ENCODE measurements at regions not wholly inside any gene's neighbourhood (a gene's known extent, or its start where the extent isn't known, plus 50 kb on each side); places are given as distances from the start of the nearest gene placed in this dataset.

DNA sequence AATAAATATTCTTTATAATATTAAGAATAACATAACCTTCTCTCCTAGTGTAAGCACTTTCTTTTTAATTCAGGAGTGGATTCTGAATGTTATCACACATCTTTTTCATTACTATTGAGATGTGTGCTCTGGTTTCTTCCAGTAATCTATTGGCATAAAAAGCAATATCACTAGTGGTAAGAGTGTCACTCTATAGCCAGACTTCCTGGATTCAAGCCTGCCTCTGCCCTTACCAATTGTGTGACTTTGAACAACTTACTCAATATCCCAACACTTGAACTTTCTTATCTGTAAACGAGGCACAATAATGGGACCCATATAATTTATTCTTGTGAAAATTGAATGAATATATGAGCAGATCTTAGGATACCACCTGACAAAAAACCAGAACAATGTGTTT lies 71.0 kb downstream of the SEM1 start:
- no peak overlapping the region for H3K4me3 Mint-ChIP-seq
- no peaks in the 10 kb centered on the region for H3K27me3 Mint-ChIP-seq
- no peaks in the 10 kb centered on the region for H3K36me3 Mint-ChIP-seq
- no peak overlapping the region for H3K27ac Mint-ChIP-seq
- no peak for DNase-seq (ENCODE audit: extremely low spot score, unreplicated experiment)
- TF ChIP-seq, protein P1, sequence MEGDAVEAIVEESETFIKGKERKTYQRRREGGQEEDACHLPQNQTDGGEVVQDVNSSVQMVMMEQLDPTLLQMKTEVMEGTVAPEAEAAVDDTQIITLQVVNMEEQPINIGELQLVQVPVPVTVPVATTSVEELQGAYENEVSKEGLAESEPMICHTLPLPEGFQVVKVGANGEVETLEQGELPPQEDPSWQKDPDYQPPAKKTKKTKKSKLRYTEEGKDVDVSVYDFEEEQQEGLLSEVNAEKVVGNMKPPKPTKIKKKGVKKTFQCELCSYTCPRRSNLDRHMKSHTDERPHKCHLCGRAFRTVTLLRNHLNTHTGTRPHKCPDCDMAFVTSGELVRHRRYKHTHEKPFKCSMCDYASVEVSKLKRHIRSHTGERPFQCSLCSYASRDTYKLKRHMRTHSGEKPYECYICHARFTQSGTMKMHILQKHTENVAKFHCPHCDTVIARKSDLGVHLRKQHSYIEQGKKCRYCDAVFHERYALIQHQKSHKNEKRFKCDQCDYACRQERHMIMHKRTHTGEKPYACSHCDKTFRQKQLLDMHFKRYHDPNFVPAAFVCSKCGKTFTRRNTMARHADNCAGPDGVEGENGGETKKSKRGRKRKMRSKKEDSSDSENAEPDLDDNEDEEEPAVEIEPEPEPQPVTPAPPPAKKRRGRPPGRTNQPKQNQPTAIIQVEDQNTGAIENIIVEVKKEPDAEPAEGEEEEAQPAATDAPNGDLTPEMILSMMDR (conservative IDR thresholded peaks at IDR 0.05) = no peak
- no peaks in the 10 kb centered on the region for H3K9me3 Mint-ChIP-seq
- H3K4me1 Mint-ChIP-seq (ENCODE audit: unreplicated experiment) = peaks cover 7% of the 10 kb centered on the region

DNA sequence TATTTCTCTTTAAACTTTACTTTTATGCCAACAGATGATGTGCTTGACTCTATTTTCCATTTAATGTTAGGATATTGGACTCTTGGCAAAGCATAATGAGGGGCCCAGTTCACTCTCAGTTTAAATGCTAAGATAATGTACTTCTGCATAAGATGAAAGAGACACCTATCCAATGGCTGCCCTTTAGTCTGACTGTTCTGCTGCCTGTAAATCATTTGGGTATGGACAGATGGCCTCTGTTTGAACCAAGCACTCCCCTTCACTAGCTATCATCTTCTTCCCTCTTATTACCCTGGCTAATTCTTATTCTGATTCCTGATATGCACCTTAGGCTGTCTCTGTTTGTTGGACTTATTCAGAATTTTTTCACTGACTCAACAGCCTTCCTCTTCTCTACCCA lies 72.1 kb downstream of the SEM1 start:
- TF ChIP-seq, protein P1 (conservative IDR thresholded peaks at IDR 0.05) = no peak
- H3K27ac Mint-ChIP-seq = peak overlapping the region; percentile 6

GRCh38 chr7:96636979-96637378 lies 72.7 kb downstream of the SEM1 start:
- Mint-ChIP-seq H3K4me1 (ENCODE audit: unreplicated experiment) (peaks cover 7% of the 10 kb centered on the region), H3K9me3 (no peaks in the 10 kb centered on the region), H3K36me3 (no peaks in the 10 kb centered on the region), H3K27me3 (no peaks in the 10 kb centered on the region), H3K4me3 (no peak overlapping the region), H3K27ac (no peak overlapping the region)
- TF ChIP-seq, protein P1 (conservative IDR thresholded peaks at IDR 0.05) = no peak
- no peak for DNase-seq (ENCODE audit: extremely low spot score, unreplicated experiment)

More for the DNA sequence above, 72.1 kb downstream of the SEM1 start:
- Mint-ChIP-seq H3K36me3 (no peaks in the 10 kb centered on the region), H3K9me3 (no peaks in the 10 kb centered on the region), H3K4me1 (ENCODE audit: unreplicated experiment) (peaks cover 7% of the 10 kb centered on the region), H3K27me3 (no peaks in the 10 kb centered on the region), H3K4me3 (no peak overlapping the region)
- DNase-seq (ENCODE audit: extremely low spot score, unreplicated experiment) = no peak

DNA sequence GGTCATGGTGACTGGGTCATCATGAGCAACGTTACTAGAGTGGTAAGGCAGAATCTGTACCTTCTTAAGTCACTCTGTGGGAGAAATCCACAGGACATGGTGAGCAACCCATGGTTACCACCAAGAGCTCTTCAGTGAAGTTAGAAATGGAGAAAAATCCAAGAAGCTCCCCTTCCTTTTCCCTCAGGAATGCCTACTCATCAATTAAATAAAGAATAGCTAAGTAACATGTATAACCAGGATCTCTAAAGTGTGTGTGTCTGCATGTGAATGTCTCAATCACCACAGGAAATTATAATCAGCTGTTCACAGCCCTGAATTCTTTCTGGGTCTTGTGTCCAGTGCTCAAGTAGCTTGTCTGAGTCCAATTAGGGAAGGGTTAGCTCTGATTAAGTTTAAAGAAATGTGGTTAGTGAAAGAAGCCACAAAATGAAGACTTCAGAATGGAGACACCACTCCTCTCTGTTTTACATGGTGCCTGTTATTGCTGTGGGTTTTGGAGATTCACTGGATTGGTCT lies 73.2 kb downstream of the SEM1 start:
- no peak for DNase-seq (ENCODE audit: extremely low spot score, unreplicated experiment)
- H3K36me3 Mint-ChIP-seq = no peaks in the 10 kb centered on the region
- no peak overlapping the region for H3K4me3 Mint-ChIP-seq
- no peaks in the 10 kb centered on the region for H3K27me3 Mint-ChIP-seq
- H3K27ac Mint-ChIP-seq = no peak overlapping the region
- no peaks in the 10 kb centered on the region for H3K9me3 Mint-ChIP-seq
- H3K4me1 Mint-ChIP-seq (ENCODE audit: unreplicated experiment) = peaks cover 7% of the 10 kb centered on the region
- TF ChIP-seq, protein P1 (conservative IDR thresholded peaks at IDR 0.05) = no peak

- H3K27me3 Mint-ChIP-seq = no peaks in the 10 kb centered on the region
- H3K36me3 Mint-ChIP-seq = no peaks in the 10 kb centered on the region
- no peak overlapping the region for H3K27ac Mint-ChIP-seq
- H3K9me3 Mint-ChIP-seq = peaks cover 6% of the 10 kb centered on the region
- TF ChIP-seq, protein P1 (conservative IDR thresholded peaks at IDR 0.05) = no peak
- no peaks in the 10 kb centered on the region for H3K4me1 Mint-ChIP-seq (ENCODE audit: unreplicated experiment)
- no peak overlapping the region for H3K4me3 Mint-ChIP-seq
- DNase-seq (ENCODE audit: extremely low spot score, unreplicated experiment) = no peak
These were observed 79.8 kb downstream of the SEM1 start for GRCh38 chr7:96629884-96630283.

GRCh38 chr7:96624954-96625353 lies 84.7 kb downstream of the SEM1 start:
- TF ChIP-seq, protein P1 (conservative IDR thresholded peaks at IDR 0.05) = no peak
- H3K9me3 Mint-ChIP-seq = peaks cover 6% of the 10 kb centered on the region
- H3K4me1 Mint-ChIP-seq (ENCODE audit: unreplicated experiment) = no peaks in the 10 kb centered on the region
- no peak overlapping the region for H3K27ac Mint-ChIP-seq
- no peaks in the 10 kb centered on the region for H3K27me3 Mint-ChIP-seq
- DNase-seq (ENCODE audit: extremely low spot score, unreplicated experiment) = no peak
- no peak overlapping the region for H3K4me3 Mint-ChIP-seq
- H3K36me3 Mint-ChIP-seq = no peaks in the 10 kb centered on the region
